Retina (tissue), 1 donor: ENCODE measurements at regions not wholly inside any gene's neighbourhood (a gene's known extent, or its start where the extent isn't known, plus 50 kb on each side); places are given as distances from the start of the nearest gene placed in this dataset.
A peak's percentile ranks its signal among the peaks of the same experiment; 100 is the strongest.
"Not testable (repeated sequence)": the region's sequence is repeated elsewhere in the genome, so short reads cannot be mapped to it uniquely, and the experiment has no call there.

ENCODE experiments used
- DNase-seq: peaks from one replicate; pipeline ENCODE4 v3.0.0-alpha.2; 2016

DNA sequence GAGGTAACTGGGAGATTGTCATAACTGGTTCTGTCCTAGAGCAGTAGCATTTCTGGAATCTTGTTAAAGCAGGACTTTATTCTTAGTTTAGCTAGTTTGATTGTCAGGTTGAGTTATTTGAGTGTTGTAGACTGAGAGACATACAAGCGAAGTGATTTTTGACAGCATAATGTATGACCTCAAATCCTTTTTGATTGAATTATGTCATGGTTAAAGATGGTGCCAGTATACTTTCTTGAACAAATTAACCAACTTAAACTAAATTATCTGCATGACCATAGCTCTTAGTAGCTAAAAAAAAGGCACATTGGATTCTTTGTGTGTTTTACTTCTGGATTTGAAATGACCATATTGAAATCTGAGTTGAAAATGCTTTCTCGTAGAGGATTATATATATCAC lies 626.6 kb downstream of the TMTC2 start:
- DNase-seq, result no peak

GRCh38 chr12:83276904-83277303 lies 590.2 kb downstream of the TMTC2 start:
- DNase-seq, result no peak

DNA sequence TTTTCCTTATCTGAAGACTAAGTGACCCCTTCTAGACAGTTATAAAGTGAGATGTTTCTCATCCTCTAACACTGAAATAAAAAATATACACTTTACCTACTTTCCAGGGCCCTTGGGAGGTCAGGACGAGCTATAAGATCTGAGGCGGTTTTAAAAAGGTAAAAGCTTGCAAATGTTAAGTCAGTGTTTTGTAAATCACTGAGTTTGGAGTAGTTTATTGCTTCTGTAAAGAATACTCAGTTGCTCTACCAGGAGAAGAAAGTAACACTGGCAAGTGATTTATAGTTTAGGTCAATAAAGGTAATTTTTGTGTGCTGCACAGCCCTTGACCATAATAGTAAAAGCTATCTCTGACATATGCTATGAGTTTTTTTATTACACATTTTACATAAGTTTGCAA lies 584.5 kb downstream of the TMTC2 start:
- no peak for DNase-seq

GRCh38 chr12:83265808-83266207 lies 579.1 kb downstream of the TMTC2 start:
- DNase-seq, result no peak

DNA sequence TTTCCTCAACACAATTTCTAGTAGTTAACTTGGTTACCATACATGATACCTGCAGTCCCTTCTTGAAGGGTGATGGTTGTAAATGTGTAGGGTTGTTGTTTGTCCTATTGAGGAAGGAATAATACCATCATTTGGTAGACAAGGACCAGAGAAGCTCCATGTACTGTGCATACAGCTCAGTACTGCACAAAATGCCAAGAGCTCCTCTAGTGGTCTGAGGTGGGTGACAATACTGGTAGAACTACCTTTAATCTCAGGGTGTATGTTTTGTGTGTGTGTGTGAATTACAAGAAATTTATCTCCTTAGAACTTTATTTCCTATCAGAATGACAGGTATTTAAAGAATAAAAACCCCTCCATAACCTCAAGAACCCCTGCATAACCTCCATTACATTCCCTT lies 575.3 kb downstream of the TMTC2 start:
- DNase-seq, result no peak

GRCh38 chr12:83260126-83260525 lies 573.4 kb downstream of the TMTC2 start:
- not testable (repeated sequence) for DNase-seq

DNA sequence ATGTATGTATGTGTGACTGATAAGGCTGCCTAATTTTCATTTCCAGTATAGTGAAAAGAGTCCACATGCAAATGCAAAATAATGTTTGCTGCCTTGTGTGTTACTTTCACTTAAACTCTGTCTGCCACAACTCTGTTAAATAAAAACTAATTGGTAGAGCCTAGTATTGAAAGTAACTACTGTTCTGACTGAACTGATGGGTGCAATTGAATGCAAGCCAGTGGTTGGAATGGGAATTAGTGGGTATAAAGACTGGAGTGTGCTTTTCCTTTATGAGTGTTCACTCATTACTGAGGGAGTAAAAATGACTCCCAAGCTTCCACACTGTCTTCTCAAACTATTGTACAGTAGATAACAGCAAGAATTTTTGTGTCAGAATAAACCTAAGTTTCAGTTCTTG lies 571.0 kb downstream of the TMTC2 start:
- DNase-seq, result no peak

DNA sequence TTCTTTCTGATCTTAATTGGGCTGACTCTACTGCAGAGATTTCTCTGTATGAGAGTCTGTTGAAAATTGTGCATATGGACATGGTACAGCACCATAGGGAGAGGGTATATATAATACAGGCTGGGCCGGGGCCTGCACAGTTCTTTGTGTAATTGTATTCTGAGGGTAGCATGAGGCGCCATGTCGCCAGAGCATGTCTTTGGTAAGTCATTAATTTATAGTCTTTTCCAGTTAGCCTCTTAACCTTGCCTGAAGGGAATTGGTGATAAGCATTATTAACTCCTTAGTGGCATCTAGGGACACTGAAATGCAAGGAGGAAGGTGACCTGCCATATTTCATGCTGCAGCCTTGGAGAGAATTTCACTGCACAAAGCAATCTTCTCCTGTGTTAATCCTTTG lies 569.9 kb downstream of the TMTC2 start:
- no peak for DNase-seq

DNA sequence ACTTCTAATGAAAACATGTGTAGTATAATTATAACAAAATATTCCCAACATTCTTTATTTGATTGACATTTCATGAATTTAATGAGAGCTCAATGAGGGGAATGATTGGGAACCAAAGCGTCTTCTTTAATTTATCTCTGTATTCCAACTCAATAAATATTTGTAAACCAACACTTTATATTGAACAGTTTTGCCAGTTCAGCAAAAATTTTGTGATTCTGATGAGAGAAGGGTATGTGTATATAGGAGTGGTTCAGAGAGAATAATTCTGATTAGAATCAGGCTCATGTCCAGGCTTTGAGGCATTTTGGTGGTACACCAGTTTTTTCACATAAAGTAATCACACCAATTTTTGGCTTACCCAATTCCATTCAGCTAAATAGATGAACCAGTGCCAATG lies 564.2 kb downstream of the TMTC2 start:
- DNase-seq, result no peak

DNA sequence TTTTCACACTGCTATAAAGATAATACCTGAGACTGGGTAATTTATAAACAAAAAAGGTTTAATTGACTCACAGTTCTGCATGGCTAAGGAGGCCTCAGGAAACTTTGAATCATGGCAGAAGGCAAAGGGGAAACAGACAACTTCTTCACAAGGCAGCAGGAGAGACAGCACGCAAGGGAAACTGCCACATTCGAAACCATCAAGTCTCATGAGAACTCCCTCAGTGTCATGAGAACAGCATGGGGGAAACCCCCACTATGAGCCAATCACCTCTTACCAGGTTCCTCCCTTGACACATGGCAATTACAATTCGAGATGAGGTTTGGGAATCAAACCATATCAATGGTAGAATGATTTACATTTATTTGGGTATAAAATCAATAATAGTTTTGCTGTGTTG lies 558.5 kb downstream of the TMTC2 start:
- DNase-seq, result no peak

DNA sequence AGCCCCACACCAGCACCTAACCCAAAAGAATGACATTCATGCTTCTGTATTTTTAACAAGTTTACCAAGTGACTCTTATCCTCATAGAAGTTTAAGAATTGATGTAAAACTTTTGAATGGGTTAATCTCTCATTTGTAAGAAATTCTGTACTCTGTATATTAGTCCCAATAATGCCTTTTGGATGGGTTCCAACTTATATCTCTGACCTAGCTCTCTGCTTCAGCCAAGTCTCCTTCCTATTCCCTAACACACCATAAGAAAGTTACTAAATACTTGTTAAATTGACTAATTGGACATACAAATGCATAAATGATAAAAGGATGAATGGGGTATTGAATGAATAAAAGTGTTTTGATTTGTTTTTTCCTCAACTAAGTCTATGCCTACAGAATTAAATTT lies 557.3 kb downstream of the TMTC2 start:
- DNase-seq, result no peak

- not testable (repeated sequence) for DNase-seq
Measured at GRCh38 chr12:83233987-83234386, 547.3 kb downstream of the TMTC2 start.

DNA sequence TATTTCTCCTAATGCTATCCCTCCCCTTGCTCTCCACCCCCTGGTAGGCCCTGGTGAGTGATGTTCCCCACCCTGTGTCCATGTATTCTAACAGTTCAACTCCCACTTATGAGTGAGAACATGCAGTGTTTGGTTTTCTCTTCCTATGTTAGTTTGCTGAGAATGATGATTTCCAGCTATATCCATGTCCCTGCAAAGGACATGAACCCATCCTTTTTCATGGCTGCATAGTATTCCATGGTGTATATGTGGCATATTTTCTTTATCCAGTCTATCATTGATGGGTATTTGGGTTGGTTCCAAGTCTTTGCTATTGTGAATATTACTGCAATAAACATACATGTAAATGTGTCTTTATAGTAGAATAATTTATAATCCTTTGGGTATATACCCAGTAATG lies 540.3 kb downstream of the TMTC2 start:
- DNase-seq, result not testable (repeated sequence)

DNA sequence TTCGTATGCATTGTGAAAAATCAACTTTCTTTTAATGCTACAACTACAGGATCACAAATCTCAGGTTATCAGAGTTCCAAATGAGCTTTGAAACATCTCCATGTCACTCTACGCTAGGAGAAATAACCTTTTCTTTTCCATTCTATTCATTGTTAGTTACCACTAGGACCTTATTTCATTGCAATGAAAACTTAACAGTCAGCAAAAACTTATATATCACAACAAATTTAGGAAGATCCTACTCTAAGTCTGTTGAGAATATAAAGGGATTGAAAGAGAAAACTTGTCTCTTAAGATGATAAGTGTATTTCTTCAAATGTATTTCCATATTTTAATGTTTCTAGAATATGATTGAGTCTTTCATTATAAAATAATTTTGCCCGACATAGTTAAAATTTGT lies 539.1 kb downstream of the TMTC2 start:
- DNase-seq, result no peak

DNA sequence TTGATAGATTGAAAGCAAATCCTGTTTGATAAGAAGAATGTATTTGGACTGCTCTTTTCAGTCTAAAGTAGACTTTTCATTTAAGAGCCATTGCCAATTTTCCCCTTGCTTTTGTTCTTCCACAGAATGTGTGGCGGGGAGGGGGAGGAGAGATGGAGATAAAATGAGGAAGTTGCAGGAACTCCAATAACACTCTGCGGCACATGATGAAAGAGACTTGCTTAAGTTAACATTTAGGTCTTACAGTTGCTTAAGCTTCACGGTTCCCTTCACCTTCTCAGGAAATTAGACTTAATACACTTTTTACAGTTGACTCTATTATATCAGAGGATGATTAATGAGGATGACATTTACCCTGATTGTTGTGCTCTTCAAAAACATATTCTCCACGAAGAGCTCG lies 537.3 kb downstream of the TMTC2 start:
- DNase-seq, result no peak

GRCh38 chr12:83220774-83221173 lies 534.1 kb downstream of the TMTC2 start:
- DNase-seq, result no peak

GRCh38 chr12:83216230-83216629 lies 529.5 kb downstream of the TMTC2 start:
- no peak for DNase-seq

DNA sequence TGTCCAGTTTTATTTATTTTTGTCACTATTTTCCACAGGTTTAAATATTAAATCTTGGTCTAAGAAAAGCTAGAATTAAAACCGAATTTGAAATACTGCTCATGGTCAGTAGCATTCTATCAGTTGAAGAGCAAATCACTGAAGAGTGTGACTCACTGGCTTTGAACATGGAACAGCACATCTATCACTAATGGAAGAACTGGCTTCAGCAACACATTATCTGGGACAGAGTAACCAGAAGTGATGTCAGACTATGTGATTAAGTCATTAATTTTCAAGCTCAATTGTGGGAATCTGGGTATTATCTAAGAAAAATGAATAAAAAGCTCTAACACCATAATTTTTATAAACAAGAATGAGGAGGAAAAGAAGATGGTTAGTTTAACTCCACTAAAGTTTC lies 527.5 kb downstream of the TMTC2 start:
- DNase-seq, result no peak

DNA sequence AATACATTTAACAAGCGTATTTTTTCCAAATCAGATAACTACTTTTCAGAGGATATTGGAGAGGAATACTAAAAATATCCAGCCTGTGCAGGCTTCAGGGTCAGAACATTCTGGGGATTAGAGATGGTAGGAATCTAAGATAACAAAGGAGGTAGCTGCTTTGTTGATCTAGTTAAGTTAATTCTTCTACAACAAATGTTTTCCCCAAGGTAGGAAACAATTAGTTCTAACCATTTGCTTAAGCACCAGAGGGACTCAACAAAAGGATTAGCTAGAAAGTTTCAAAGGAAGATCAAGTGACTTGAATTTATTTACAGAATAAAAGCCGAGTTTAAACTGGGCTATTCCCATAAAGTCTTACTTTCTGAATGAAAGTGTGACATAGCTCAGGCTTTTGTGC lies 524.2 kb downstream of the TMTC2 start:
- no peak for DNase-seq

DNA sequence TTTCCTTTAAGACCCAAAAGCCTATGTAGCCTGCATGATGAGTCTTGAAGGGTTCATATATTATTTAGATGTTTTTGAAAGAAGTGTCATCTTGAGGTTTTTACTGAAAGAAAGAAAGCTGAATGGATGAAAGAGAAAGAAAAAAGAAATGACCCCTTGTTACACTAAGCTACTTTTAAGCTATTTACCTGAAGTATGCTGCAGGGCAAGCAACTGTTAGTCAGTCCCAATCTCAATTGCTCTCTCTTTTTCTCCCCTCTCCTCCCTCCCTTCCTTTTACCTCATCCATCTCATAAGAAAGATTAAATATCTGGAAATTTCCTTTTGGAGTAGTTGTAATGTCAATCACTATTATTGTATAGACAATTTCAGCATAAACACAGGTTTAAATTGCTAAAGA lies 512.4 kb downstream of the TMTC2 start:
- no peak for DNase-seq

DNA sequence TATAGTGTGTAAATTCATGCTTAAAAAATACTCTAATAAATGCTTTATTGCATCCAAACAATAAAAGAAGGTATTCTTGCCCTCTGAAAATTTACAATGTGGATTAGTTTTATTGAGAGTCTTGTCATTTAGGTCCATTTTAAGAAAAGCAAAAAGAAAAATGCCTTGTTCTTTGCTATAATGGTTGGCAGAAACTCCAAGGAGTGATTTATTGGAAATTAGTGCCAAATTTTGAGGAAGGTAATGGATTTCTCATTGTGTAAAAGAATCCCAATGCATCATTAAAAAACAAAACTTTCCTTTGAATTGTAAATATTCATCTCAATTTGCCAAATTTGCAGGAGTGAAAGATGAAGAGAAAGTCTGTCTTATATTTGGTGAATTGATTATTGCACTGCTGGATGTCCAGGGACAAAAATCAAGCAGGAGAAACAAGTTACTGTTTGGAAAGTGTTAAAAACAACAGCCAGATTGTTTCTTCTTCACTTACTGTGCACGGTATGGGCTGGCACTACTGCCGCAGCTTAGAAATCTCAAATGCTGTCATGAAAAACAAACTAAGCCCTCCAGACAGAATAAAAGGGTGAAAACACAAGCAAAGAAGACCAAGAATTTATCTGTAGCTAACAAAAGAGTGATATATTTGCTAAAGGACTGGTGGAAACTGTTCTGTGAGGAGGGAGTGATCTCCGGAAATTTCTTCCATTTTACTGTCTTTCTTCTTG lies 511.7 kb downstream of the TMTC2 start:
- DNase-seq, result peak; percentile 10

GRCh38 chr12:83197483-83197914 lies 510.8 kb downstream of the TMTC2 start:
- no peak for DNase-seq

- DNase-seq, result no peak
Measured at GRCh38 chr12:83196694-83197350, 510.1 kb downstream of the TMTC2 start.

GRCh38 chr12:83190631-83191390 lies 504.1 kb downstream of the TMTC2 start:
- DNase-seq, result no peak
